HG03378 (cell line): ENCODE measurements at regions not wholly inside any gene's neighbourhood (a gene's known extent, or its start where the extent isn't known, plus 50 kb on each side); places are given as distances from the start of the nearest gene placed in this dataset.

Source experiments
- ATAC-seq: cut with Tn5 transposase; IDR thresholded peaks from one replicate; pipeline ENCODE4 v1.9.1; 2021; ENCODE audit warnings: mild to moderate bottlenecking, moderate library complexity; ENCODE audit not compliant: unreplicated experiment

- peak; percentile 29 for ATAC-seq
Observed at GRCh38 chr11:86120807-86121206, 51.9 kb upstream of the PICALM start.

GRCh38 chr11:86119906-86120305, 51.0 kb upstream of the PICALM start:
- no peak for ATAC-seq

GRCh38 chr11:86119077-86119476, 50.2 kb upstream of the PICALM start:
- ATAC-seq, result no peak
